HL-60 (cell line): ENCODE measurements at regions not wholly inside any gene's neighbourhood (a gene's known extent, or its start where the extent isn't known, plus 50 kb on each side); places are given as distances from the start of the nearest gene placed in this dataset.

Experiments used
- DNase-seq, 2 experiments: peaks; one replicate each; pipeline ENCODE4 v3.0.0-alpha.2; 2010 to 2020; ENCODE audit warnings: low read depth in 1 of 2, low spot score in 1 of 2
- H3K27ac ChIP-seq: fragments of 250-450 bp; sonication (Bioruptor Pico); replicated peaks from 2 replicates; pipeline ENCODE4 v1.5.1; 2020; ENCODE audit warnings: mild to moderate bottlenecking, moderate library complexity
- H3K27me3 ChIP-seq: fragments of 250-450 bp; sonication (Bioruptor Pico); 2 replicates; pipeline ENCODE4 v1.5.1; 2021; ENCODE audit warnings: mild to moderate bottlenecking, moderate library complexity; ENCODE audit not compliant: insufficient read depth, poor library complexity, severe bottlenecking
- H3K4me3 ChIP-seq: replicated peaks from 2 replicates; pipeline ENCODE4 v1.5.1; 2011; ENCODE audit warnings: mild to moderate bottlenecking, control low read depth, low read length; ENCODE audit not compliant: insufficient read depth
- CTCF ChIP-seq: IDR thresholded peaks from one replicate; pipeline ENCODE4 v1.5.1; 2011; ENCODE audit warnings: low read length, control low read depth, inconsistent platforms; ENCODE audit not compliant: insufficient read depth
- GABPA ChIP-seq: IDR thresholded peaks from 2 replicates; pipeline ENCODE4 v1.6.1; 2012; ENCODE audit warnings: low read depth
- POLR2AphosphoS5 ChIP-seq: IDR thresholded peaks from 2 replicates; pipeline ENCODE4 v1.6.1; 2012; ENCODE audit warnings: low read depth
- REST ChIP-seq: IDR thresholded peaks from 2 replicates; pipeline ENCODE4 v1.6.1; 2012; ENCODE audit warnings: low read depth; ENCODE audit not compliant: insufficient replicate concordance
- SPI1 ChIP-seq: IDR thresholded peaks from 2 replicates; pipeline ENCODE4 v1.6.1; 2012; ENCODE audit warnings: low read depth, mild to moderate bottlenecking, borderline replicate concordance

- no peak for TF ChIP-seq REST
- TF ChIP-seq POLR2AphosphoS5: no peak
- no peak for TF ChIP-seq GABPA
- TF ChIP-seq SPI1: no peak
- TF ChIP-seq CTCF: no peak
- H3K27ac ChIP-seq: no peak overlapping the region
- DNase-seq: no peak
- H3K4me3 ChIP-seq: no peak overlapping the region
- peaks cover 3% of the 10 kb centered on the region for H3K27me3 ChIP-seq
Measured at GRCh38 chr6:150729188-150729748, 129.6 kb downstream of the PLEKHG1 start.

- DNase-seq: no peak
- Histone ChIP-seq H3K27me3 (no peaks in the 10 kb centered on the region), H3K27ac (no peak overlapping the region), H3K4me3 (no peak overlapping the region)
- TF ChIP-seq REST (no peak), POLR2AphosphoS5 (no peak), GABPA (no peak), SPI1 (no peak), CTCF (no peak)
Measured at GRCh38 chr6:150730801-150731457, 131.2 kb downstream of the PLEKHG1 start.

- no peak for DNase-seq
- H3K4me3 ChIP-seq: no peak overlapping the region
- no peaks in the 10 kb centered on the region for H3K27me3 ChIP-seq
- H3K27ac ChIP-seq: no peak overlapping the region
- TF ChIP-seq POLR2AphosphoS5 (no peak), SPI1 (no peak), GABPA (no peak), CTCF (no peak)
Measured at GRCh38 chr6:150732765-150733539, 132.6 kb upstream of the MTHFD1L start.
